DMS53 treated with DMSO at 0.1 percent for 48 hours (cell line): ENCODE measurements at regions not wholly inside any gene's neighbourhood (a gene's known extent, or its start where the extent isn't known, plus 50 kb on each side); places are given as distances from the start of the nearest gene placed in this dataset.

Experiments used
- DNase-seq: peaks from one replicate; lab custom pipeline; 2025; ENCODE audit not compliant: unreplicated experiment; lab: John Stamatoyannopoulos, UW

GRCh38 chr15:59953392-59953883 lies 50.7 kb upstream of the FOXB1 start:
- peak; percentile 70 for DNase-seq

- DNase-seq = no peak
Measured at GRCh38 chr15:59952960-59953359, 51.2 kb upstream of the FOXB1 start.

DNA sequence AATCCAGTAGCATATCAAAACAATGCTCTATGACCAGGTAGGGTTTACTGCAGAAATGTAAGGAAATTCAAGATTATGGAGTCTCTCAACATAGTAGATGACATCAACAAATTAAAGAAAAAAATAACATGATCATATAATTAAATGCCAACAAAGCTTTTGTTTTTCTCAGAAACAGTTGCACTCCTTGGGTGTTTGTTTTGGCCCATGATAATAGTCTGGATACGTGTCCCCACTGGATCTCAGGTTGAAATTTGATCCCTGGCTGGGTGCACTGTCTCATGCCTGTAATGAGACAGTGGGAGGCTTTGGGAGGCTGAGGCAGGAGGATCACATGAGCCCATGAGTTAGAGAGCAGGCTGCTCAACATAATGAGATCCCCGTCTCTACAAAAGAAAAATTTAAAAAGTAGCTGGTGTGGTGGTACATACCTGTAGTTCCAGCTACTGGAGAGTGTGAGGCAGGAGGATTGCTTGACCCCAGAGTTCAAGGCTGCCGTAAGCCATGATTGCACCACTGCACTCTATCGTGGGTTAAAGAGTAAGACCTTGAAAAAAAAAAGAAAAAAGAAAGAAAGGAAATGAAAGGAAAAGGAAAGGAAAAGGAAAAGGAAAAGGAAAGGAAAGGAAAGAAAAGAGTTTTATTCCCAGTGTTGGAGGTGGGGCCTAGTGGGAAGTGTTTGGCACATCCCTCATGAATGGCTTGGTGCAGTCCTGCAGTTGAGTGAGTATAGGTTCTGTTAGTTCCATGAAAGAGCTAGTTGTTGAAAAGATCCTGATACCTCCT lies 53.3 kb upstream of the FOXB1 start:
- no peak for DNase-seq

DNA sequence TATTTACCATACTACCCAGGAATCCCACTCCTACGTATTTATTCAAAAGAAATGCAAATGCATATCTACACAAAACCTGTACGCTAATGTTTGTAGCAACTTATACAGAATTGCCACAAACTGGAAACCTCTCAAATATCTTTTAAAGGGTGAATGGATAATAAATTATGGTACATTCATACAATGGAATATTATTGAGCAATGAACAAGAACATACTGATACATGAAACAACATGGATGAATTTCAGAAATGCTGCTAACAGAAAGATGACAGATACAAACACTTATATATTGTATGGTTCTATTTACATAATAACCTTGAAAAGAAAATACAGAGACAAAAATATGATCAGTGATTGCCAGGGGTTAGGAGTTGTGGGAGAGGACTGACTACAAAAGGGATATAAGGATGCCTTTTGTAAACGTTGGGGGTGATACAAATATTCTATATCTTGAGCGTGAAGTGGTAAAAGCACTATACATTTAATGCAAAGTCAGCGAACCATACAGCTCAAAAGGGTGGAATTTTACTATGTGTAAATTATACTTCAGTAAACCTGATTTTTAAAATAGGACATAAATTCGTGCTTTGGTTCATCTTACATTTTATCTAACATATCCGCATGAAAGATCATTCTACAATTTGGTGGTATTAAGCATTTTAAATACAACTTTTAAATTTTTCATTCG lies 55.0 kb upstream of the FOXB1 start:
- no peak for DNase-seq

- DNase-seq = no peak
Measured at GRCh38 chr15:59946084-59946483, 58.0 kb upstream of the FOXB1 start.

GRCh38 chr15:59945036-59945435 lies 59.1 kb upstream of the FOXB1 start:
- DNase-seq = no peak

GRCh38 chr15:59941612-59942011 lies 62.5 kb upstream of the FOXB1 start:
- no peak for DNase-seq

DNA sequence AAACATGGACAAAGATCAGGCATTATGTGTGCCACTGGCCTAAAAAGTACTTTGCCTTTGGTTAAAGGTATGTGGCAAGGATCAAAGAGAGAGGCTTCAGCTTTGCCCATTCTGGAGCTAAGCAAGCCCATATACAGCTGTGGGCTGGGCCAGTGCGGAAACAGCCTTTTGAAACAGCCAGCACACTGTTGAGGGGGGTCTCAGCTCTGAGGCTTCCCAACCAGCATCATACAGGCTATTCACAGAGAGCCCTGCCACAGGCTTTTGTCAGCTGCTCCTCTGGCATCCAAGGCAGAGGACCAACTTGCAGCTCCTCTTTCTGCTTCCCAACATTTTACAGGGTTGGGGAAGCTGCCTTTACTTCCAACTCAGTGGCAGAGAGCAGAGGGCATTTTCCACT lies 63.2 kb upstream of the FOXB1 start:
- DNase-seq = no peak

DNA sequence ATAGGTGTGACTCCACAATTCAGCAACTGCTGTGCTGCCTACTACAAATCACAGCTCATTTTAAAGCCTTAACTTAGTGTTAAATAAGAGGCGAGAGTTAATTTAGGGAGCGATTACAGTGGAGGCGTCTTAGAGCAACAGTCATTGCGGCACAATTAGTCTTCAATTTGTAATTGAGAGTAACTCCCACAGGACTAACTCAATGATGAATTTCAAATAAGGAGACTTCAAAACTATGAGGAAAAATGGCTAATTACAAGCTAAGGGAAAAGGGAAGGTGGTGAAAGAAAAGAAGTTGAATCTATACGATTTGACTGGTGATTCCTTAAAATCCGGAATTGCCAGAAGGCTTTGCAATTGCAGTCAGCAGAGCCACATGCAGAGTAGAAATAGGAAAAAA lies 63.7 kb upstream of the FOXB1 start:
- no peak for DNase-seq

DNA sequence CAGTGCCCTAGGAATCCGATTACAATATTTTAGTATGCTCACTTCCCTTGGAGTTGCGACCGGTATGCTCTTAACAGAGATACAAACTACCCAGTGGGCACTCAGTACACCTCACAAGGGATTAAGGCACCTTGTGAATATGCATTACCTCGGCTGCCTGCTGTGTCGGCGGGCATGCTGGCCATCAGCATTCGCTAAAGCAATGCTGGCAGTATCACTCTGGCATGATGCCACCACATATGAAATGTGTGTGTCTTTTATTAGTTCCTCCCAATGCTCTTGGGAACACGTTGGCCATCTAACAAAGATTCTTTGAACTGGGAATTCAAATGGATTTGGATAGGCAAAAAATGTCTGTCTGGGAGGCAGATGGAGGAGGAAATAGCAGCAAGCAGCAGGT lies 67.4 kb upstream of the FOXB1 start:
- no peak for DNase-seq

DNA sequence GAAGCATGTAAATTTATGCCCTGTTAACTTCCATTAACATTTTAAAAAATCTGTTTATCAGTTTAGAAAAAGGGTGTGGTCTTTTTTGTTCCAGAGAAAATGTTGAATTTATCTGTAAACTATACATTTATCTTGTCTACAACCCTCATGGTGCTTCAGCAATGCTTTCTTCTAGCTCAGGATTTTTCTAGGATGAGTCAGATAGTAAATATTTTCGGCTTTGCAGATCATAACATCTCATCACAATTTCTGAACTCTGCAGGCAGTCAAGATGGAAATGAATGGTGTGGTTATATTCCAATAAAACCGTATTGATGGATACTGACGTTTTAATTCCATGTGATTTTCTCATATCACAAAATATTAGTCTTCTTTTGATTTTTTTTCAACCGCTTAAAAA lies 70.5 kb upstream of the FOXB1 start:
- peak; percentile 22 for DNase-seq

DNA sequence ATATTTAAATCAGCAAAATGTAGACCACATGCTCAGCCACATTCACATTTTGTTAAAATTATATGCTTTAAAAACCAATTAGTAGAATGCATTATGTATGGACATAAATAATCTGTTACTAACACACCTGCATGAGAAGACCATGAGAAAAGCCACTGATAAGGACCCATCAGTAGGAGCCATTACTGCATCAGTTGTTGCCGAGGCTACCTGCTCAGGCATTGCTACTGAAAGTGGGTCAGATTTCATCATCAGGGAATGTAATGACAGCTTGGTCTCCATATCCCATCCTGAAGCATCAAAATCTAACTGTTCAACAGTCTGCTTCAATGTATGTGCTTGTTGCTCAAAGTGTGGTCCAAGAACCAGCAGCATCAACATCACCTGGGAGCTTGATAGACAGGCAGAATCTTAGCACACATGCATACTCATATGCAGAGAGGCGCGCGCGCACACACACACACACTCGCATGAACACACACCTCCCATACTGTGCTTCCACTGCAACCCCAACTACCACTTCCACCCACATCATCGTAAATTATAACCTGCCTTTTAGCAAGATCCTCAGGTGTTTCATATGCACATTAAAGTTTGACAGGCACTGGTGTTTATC lies 72.4 kb upstream of the FOXB1 start:
- DNase-seq = no peak

GRCh38 chr15:59924812-59925522 lies 79.1 kb upstream of the FOXB1 start:
- DNase-seq = no peak

- DNase-seq = no peak
Measured at GRCh38 chr15:59924096-59924495, 80.0 kb upstream of the FOXB1 start.

- DNase-seq = no peak
Measured at GRCh38 chr15:59923508-59923907, 80.6 kb upstream of the FOXB1 start.

DNA sequence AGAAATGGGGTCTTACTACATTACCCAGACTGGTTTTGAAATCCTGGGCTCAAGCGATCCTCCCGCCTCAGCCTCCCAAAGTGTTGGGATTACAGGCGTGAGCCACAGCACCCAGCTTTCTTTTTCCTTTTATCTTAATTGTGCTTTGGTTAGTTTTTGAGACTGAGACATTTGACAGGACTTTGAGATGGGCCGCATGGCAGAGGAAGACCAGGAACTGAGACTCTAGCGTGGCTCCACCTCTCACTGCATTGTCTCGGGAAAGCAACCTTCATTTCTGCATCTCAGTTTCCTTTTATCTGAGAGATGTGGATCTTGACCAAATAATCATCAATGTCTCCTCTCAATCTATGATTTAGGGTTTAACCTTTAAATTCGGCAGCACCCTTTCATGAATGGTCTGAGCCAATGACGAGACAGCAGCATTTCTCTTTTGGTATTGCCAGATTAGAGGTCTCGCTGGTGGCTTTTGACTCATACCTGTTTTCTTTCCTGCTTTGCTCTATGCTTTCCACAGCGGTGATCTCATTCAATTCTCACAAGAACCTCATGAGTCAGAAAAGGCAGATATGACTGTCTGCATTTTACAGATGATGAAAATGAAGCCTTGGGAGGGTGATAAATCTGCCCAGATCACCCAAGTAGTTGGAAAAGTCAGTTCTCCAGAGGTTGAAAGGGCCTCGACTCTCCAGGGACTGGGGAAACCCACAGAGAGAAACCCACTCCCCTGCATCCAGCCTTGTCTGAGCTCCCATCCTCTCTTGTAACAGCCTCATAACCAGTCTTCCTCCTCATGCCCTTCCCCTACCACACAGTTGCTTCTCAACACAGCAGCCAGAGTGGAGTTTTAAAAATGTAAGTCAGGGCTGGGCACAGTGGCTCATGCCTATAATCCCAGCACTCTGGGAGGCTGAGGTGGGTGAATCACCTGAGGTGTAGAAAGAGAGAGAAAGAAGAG lies 84.8 kb upstream of the FOXB1 start:
- DNase-seq = no peak

DNA sequence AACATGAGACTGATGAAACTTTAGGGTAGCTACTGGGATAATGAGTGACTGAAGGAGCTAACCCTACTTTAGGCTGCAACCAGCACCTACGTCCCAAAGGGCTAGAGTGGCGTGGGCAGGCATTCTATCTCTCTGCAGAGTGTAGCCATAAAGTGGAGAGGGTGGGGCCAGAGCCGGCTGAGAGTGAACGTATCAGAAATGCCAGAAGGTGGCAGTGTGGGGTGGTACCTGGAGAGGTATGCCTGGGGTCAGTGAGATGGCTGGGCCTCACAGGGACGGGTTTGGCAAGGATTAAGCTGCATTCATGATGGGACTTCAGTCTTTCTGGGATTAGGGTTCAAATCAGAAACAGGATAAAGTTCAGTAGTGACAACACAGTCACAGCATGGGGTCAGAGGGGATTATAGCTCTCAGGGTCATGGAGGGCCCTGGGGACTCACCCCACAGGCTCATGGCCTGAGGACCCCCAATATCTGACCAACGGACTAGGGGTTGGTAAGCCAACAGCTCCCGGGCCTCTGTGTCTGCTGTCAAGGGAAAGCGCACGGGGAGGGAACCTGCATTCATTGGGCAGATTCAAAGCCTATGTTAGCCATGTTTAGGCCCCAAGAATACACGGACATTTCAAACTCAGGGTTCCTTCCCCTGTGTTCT lies 86.5 kb upstream of the FOXB1 start:
- DNase-seq = peak; percentile 80

DNA sequence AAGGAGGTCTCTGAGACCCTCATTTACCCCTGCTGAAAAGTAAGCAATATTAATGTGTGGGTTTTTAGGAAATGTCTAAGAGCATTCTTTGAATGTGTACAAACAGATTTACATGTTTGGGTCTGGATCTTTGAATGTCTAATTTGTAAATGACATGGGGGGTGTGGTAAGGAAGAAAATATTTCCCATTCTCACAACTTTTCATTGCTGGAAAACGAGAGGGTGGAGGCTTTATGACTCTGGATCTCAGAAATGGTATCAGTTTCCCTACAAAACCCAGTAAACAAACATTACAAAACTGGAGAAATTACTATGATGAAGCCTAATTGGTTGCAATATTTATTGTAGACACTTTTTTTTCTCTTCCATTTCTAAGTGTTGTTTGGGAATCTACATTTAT lies 98.1 kb upstream of the FOXB1 start:
- no peak for DNase-seq

DNA sequence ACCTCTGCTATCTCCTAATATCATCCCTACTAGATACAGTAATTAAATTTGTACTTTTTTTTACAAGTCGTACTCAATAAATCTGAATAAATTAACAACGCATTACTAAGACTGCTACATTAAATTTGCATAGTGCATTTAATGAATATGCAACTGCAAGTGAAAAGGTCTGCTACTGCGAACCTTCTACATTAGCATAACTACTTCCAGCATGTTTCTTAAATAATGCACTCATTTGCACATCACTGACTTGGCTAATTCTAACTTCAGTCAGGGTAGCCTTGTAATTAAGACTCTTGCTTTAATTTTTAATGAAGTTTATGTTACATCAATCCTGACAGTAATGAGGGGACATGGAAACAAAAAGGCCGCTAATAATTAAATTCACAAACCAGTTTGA lies 98.9 kb upstream of the FOXB1 start:
- DNase-seq = no peak
